SU-DHL-6 (cell line): ENCODE measurements at regions not wholly inside any gene's neighbourhood (a gene's known extent, or its start where the extent isn't known, plus 50 kb on each side); places are given as distances from the start of the nearest gene placed in this dataset.

Experiments
- H2AFZ ChIP-seq: fragments of 200-600 bp; sonication (generic); 2 replicates; pipeline ENCODE4 v1.6.1; 2014; ENCODE audit warnings: low read depth, mild to moderate bottlenecking, moderate library complexity, mixed read lengths, antibody characterized with exemption, low read length; ENCODE audit not compliant: severe bottlenecking
- H3F3A ChIP-seq: fragments of 200-600 bp; shearing (Covaris generic); 2 replicates; pipeline ENCODE4 v1.6.0; 2016; ENCODE audit warnings: antibody characterized with exemption, mild to moderate bottlenecking; ENCODE audit not compliant: insufficient read depth
- H3K27ac ChIP-seq: fragments of 200-600 bp; sonication (generic); 2 replicates; pipeline ENCODE4 v1.5.1; 2016; ENCODE audit warnings: low read depth, mild to moderate bottlenecking, low read length, moderate library complexity, mixed read lengths
- H3K27me3 ChIP-seq: fragments of 200-600 bp; sonication (generic), shearing (Covaris generic); 2 replicates; pipeline ENCODE4 v1.6.0; 2014; ENCODE audit warnings: mild to moderate bottlenecking, low read length
- H3K36me3 ChIP-seq: fragments of 200-600 bp; sonication (generic); 2 replicates; pipeline ENCODE4 v1.6.1; 2014; ENCODE audit warnings: mild to moderate bottlenecking, low read length, mixed read lengths
- H3K4me2 ChIP-seq: fragments of 300-600, 200-600 bp; shearing (Covaris generic), sonication (generic); 2 replicates; pipeline ENCODE4 v1.6.0; 2014; ENCODE audit warnings: low read length, low read depth, mild to moderate bottlenecking; ENCODE audit not compliant: poor library complexity, severe bottlenecking
- H3K4me3 ChIP-seq: fragments of 200-600 bp; sonication (generic); 2 replicates; pipeline ENCODE4 v1.5.1; 2014; ENCODE audit warnings: antibody characterized with exemption, low read length, mild to moderate bottlenecking, mixed read lengths; ENCODE audit not compliant: insufficient read depth, poor library complexity, severe bottlenecking
- H3K79me2 ChIP-seq: fragments of 200-600 bp; sonication (generic); 2 replicates; pipeline ENCODE4 v1.6.1; 2014; ENCODE audit warnings: mild to moderate bottlenecking, low read length, moderate library complexity; ENCODE audit not compliant: insufficient read depth
- H3K9ac ChIP-seq: fragments of 200-600 bp; sonication (generic); 2 replicates; pipeline ENCODE4 v1.7.0; 2014; ENCODE audit warnings: mild to moderate bottlenecking, low read length
- H3K9me2 ChIP-seq: fragments of 200-600 bp; sonication (generic); replicated peaks from 2 replicates; pipeline ENCODE4 v1.6.1; 2014; ENCODE audit warnings: low read length; ENCODE audit not compliant: insufficient read depth
- H3K9me3 ChIP-seq: fragments of 200-600 bp; sonication (generic); 2 replicates; pipeline ENCODE4 v1.6.1; 2014; ENCODE audit warnings: low read length, mixed read lengths; ENCODE audit not compliant: insufficient read depth
- H4K20me1 ChIP-seq: fragments of 200-600 bp; sonication (generic); 2 replicates; pipeline ENCODE4 v1.6.1; 2014; ENCODE audit warnings: low read depth, mild to moderate bottlenecking, antibody characterized with exemption, low read length, moderate library complexity, mixed read lengths
- EZH2phosphoT487 ChIP-seq: fragments of 200-600 bp; sonication (generic), shearing (Covaris generic); conservative IDR thresholded peaks from 2 replicates; pipeline ENCODE4 v1.6.1; 2018; ENCODE audit warnings: mild to moderate bottlenecking, antibody characterized with exemption, low read length, moderate library complexity, mixed read lengths
- TF ChIP-seq, protein P1 (sequence below): fragments of 200-600 bp; sonication (generic); IDR thresholded peaks from one replicate; pipeline ENCODE4 v1.5.1; 2017; ENCODE audit warnings: antibody characterized with exemption, mild to moderate bottlenecking, low read length, moderate library complexity; ENCODE audit not compliant: insufficient read depth, poor library complexity, severe bottlenecking

DNA sequence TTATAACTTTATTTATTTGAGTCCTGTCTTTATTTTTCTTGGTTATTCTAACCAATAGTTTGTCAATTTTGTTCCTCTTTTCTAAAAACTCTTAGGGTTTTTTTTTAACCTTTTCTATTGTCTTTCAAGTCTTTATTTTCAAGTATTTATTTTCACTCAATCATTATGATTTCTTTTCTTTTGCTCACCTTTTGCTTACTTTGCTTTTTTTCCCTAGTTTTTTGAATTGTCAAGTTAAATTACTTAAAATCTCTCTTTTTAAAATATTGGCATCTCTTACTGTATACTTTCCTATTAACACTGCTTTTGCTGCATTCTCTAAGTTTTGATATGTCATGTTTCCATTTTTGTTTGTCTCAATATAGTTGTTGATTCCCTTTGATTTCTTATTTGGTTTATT is 396.8 kb upstream of the CCDC179 start:
- no peak for TF ChIP-seq EZH2phosphoT487
- TF ChIP-seq, protein P1, sequence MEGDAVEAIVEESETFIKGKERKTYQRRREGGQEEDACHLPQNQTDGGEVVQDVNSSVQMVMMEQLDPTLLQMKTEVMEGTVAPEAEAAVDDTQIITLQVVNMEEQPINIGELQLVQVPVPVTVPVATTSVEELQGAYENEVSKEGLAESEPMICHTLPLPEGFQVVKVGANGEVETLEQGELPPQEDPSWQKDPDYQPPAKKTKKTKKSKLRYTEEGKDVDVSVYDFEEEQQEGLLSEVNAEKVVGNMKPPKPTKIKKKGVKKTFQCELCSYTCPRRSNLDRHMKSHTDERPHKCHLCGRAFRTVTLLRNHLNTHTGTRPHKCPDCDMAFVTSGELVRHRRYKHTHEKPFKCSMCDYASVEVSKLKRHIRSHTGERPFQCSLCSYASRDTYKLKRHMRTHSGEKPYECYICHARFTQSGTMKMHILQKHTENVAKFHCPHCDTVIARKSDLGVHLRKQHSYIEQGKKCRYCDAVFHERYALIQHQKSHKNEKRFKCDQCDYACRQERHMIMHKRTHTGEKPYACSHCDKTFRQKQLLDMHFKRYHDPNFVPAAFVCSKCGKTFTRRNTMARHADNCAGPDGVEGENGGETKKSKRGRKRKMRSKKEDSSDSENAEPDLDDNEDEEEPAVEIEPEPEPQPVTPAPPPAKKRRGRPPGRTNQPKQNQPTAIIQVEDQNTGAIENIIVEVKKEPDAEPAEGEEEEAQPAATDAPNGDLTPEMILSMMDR: no peak
- no peak overlapping the region for H3K27ac ChIP-seq
- no peaks in the 10 kb centered on the region for H3K36me3 ChIP-seq
- no peaks in the 10 kb centered on the region for H4K20me1 ChIP-seq
- H3K79me2 ChIP-seq: no peaks in the 10 kb centered on the region
- H3K27me3 ChIP-seq: no peaks in the 10 kb centered on the region
- H3K4me3 ChIP-seq: no peak overlapping the region
- H2AFZ ChIP-seq: no peak overlapping the region
- H3K9ac ChIP-seq: no peak overlapping the region
- H3K9me3 ChIP-seq: no peaks in the 10 kb centered on the region
- no peaks in the 10 kb centered on the region for H3F3A ChIP-seq
- no peaks in the 10 kb centered on the region for H3K9me2 ChIP-seq
- no peak overlapping the region for H3K4me2 ChIP-seq

DNA sequence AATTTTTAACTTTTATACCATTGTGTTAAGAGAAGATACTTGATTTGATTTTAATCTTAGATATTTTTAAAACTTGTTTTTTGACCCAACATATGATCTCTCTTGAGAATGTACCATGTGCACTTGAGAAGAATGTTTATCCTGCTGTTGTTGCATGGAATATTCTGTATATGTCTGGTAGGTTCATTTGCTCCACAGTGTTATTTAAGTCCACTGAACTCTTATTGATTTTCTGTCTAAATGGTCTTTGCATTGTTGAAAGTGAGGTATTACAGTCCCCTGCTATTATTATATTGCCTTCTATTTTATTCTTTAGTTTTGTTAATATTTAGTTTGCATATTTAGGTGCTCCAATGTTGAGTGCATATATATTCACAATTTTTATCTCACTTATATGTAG is 397.3 kb upstream of the CCDC179 start:
- Histone ChIP-seq H3K9ac (no peak overlapping the region), H3K9me3 (no peaks in the 10 kb centered on the region), H2AFZ (no peak overlapping the region), H3K4me3 (no peak overlapping the region), H3K27ac (no peak overlapping the region), H3F3A (no peaks in the 10 kb centered on the region), H3K79me2 (no peaks in the 10 kb centered on the region), H4K20me1 (no peaks in the 10 kb centered on the region), H3K4me2 (no peak overlapping the region), H3K9me2 (no peaks in the 10 kb centered on the region), H3K27me3 (no peaks in the 10 kb centered on the region), H3K36me3 (no peaks in the 10 kb centered on the region)
- no peak for TF ChIP-seq EZH2phosphoT487
- TF ChIP-seq, protein P1: no peak

DNA sequence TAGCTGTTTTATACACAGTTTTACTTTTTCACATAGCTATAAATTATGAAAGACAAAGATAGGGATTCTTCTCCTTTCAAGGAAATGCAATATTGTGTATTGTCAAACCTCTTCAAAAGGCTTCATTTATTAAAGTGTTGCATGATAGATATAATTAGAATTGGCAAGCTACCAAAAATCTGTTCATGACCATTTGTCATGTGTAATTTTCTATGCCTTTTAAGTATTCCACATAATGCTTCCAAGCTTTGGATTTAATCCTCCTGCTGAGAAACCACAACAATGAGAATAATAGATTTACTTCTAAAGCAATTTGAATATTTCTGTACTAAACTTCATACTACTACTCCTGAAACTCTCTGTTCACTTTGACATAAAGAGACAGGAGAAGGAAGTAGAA is 403.2 kb upstream of the CCDC179 start:
- Histone ChIP-seq H3K9ac (no peak overlapping the region), H3K9me2 (no peaks in the 10 kb centered on the region), H3K27me3 (no peaks in the 10 kb centered on the region), H3K36me3 (no peaks in the 10 kb centered on the region), H3K79me2 (no peaks in the 10 kb centered on the region), H3K9me3 (no peaks in the 10 kb centered on the region), H3K27ac (no peak overlapping the region), H3F3A (no peaks in the 10 kb centered on the region), H4K20me1 (no peaks in the 10 kb centered on the region), H3K4me3 (no peak overlapping the region), H3K4me2 (no peak overlapping the region), H2AFZ (no peak overlapping the region)
- TF ChIP-seq, protein P1: no peak
- no peak for TF ChIP-seq EZH2phosphoT487

DNA sequence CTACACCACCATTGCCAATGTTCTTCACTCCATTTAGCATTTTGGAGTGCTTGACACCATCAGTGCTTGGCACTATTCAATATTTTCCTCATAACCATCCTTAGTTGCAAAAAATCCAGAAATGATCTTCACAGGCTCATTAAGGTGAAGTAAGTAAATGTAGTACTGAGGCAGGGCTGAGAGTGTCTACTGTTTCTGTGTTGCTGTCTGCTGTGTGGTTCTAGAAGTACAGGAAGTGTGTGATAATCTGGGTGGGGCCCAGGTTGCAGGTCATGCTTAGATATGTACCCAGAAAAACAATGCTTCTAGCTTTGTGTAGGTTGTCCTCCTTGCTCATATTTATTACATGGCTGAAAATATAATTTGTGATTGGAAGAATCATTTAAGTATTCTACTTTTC is 411.8 kb upstream of the CCDC179 start:
- Histone ChIP-seq H2AFZ (no peak overlapping the region), H4K20me1 (no peaks in the 10 kb centered on the region), H3K4me2 (no peak overlapping the region), H3K9me3 (no peaks in the 10 kb centered on the region), H3K36me3 (no peaks in the 10 kb centered on the region), H3K79me2 (no peaks in the 10 kb centered on the region), H3K4me3 (no peak overlapping the region), H3K27ac (no peak overlapping the region), H3K9me2 (no peaks in the 10 kb centered on the region), H3F3A (no peaks in the 10 kb centered on the region), H3K9ac (no peak overlapping the region), H3K27me3 (no peaks in the 10 kb centered on the region)
- no peak for TF ChIP-seq EZH2phosphoT487
- TF ChIP-seq, protein P1: no peak
